ENCODE measurements at regions not wholly inside any gene's neighbourhood (a gene's known extent, or its start where the extent isn't known, plus 50 kb on each side); places are given as distances from the start of the nearest gene placed in this dataset.

GRCh38 chr17:77861133-77861695, 97.3 kb upstream of the TNRC6C start:
- Histone ChIP-seq H3K36me3 (ENCODE audit: control insufficient read depth in 2 of 2, insufficient read depth in 1 of 2, low read length in 2 of 2) (no peaks in the 10 kb centered on the region), H3K4me3 (ENCODE audit: low read depth, low read length) (no peak overlapping the region), H3K9me3 (ENCODE audit: control insufficient read depth, insufficient read depth, low read depth, low read length) (no peaks in the 10 kb centered on the region), H3K4me1 (ENCODE audit: control insufficient read depth, insufficient read depth, low read length) (no peaks in the 10 kb centered on the region), H3K27ac (ENCODE audit: extremely low read depth, low read depth, low read length) (no peak overlapping the region)
- POLR2A ChIA-PET: no interaction called here
- TF ChIP-seq ATF2 (tag by site-specific recombination; IDR thresholded peaks at IDR 0.05; ENCODE audit: low read depth) (no peak), ZNF175 (tag by site-specific recombination; IDR thresholded peaks at IDR 0.05) (no peak), ZNF112 (tag by site-specific recombination; IDR thresholded peaks at IDR 0.05) (0 out of 2 replicates have a peak, but pooled peaks have one; percentile 22), ZNF138 (tag by site-specific recombination; IDR thresholded peaks at IDR 0.05; ENCODE audit: borderline replicate concordance) (no peak), ZFHX2 (tag by site-specific recombination; conservative IDR thresholded peaks at IDR 0.05) (0 out of 2 replicates have a peak, but pooled peaks have one; percentile 9), EGR2 (tag by site-specific recombination; IDR thresholded peaks at IDR 0.05; ENCODE audit: low read depth) (peak; percentile 35; the same call in 1 of the 2 replicates), ZNF404 (tag by site-specific recombination; IDR thresholded peaks at IDR 0.05) (no peak), ZNF530 (tag by site-specific recombination; IDR thresholded peaks at IDR 0.05; ENCODE audit: low read depth) (no peak), ZBTB17 (tag by site-specific recombination; IDR thresholded peaks at IDR 0.05) (peak; percentile 80), ZNF366 (tag by site-specific recombination; conservative IDR thresholded peaks at IDR 0.05) (peak; percentile 99)
- CTCF ChIA-PET: interaction anchor here (0.7 kb wide), 1 partner anchor 390 kb away, joined by 5 read pairs; no protein-coding TSS in a partner anchor

- POLR2A ChIA-PET: interaction anchor here (0.7 to 1.4 kb wide), 2 partner anchors 19 to 96 kb away, joined by 3 to 8 read pairs; partner anchors contain the start of gene TNRC6C
- CTCF ChIA-PET: no interaction called here
Measured at GRCh38 chr17:77861981-77862645, 96.4 kb upstream of the TNRC6C start.

More at GRCh38 chr17:77861981-77862645, 96.4 kb upstream of the TNRC6C start:
- Histone ChIP-seq H3K4me1 (ENCODE audit: control insufficient read depth, insufficient read depth, low read length) (no peaks in the 10 kb centered on the region), H3K27ac (ENCODE audit: extremely low read depth, low read depth, low read length) (no peak overlapping the region), H3K9me3 (ENCODE audit: control insufficient read depth, insufficient read depth, low read depth, low read length) (no peaks in the 10 kb centered on the region), H3K36me3 (ENCODE audit: control insufficient read depth in 2 of 2, insufficient read depth in 1 of 2, low read length in 2 of 2) (no peaks in the 10 kb centered on the region), H3K4me3 (ENCODE audit: low read depth, low read length) (no peak overlapping the region)
- TF ChIP-seq KLF1 (tag by site-specific recombination; IDR thresholded peaks at IDR 0.05) (no peak), SP3 (tag by site-specific recombination; IDR thresholded peaks at IDR 0.05) (no peak), ZBTB10 (tag by site-specific recombination; IDR thresholded peaks at IDR 0.05) (0 out of 2 replicates have a peak, but pooled peaks have one; percentile 19), ZNF24 (tag by site-specific recombination; IDR thresholded peaks at IDR 0.05) (no peak)
